ENCODE measurements at regions not wholly inside any gene's neighbourhood (a gene's known extent, or its start where the extent isn't known, plus 50 kb on each side); places are given as distances from the start of the nearest gene placed in this dataset.

DNA sequence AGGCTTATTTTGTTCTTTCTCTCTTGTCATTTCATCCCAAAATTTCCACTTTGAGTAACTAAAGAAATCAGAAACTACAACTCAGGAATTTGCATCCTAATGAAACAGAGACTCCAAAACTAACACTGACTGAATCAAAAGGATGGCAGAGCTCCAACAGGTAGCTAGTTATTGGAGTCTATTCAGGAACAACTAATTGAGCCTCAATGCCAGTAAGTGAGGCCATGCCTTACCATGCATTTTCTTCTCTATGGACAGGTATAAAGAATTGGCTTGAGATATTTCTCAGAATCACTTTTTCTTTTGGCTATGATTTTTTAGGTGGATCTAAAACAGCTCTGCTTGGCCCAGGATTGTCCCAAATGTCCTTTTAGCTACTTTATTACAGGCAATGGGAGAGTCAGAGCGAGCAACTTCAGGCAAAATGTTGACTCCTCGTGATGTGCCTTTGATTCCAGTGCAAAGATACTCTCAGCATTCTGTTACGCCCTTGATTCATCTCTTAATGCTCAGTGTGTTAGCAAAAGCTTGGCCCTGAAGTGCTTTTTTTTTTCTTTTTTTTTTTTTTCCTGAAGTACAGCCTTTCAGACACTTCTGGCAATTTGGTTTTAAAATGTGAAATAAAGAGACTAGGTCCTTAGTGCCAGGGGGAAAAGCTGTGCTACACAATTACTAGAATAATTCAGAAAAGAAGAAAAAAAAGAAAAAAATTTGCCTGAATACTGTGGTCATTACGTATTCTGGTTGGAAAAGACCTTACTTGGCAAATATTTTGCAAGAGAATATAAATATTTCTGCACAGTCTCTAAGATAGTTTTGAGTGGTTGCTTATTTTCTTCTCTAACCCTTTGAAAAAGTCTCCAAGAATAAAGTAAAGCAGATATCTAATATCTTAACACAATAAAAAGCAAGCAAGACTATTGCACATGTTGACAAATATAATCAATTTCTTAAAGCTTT, 423.7 kb downstream of the ANXA1 start:
- DNase-seq (ENCODE audit: low read depth): no peak

DNA sequence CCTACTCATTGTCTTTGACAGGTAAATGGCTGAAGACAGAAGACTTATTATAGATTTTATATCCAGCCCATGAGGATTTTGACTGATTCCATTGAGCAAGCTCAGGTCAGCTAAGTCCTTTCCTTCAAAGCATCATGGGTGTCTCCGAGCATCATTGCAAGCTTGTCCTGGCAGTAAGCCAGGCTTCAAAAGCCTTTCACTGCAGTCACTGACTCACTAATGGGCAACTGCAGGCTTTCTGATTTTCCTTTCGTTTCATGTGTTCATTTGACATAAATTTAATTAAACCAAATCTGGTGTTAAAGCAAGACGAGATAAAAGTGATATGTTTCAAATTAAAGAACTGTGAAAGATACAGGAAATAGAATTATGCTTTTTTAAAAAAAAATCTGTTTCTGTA, 426.2 kb downstream of the ANXA1 start:
- TF ChIP-seq, protein P1, sequence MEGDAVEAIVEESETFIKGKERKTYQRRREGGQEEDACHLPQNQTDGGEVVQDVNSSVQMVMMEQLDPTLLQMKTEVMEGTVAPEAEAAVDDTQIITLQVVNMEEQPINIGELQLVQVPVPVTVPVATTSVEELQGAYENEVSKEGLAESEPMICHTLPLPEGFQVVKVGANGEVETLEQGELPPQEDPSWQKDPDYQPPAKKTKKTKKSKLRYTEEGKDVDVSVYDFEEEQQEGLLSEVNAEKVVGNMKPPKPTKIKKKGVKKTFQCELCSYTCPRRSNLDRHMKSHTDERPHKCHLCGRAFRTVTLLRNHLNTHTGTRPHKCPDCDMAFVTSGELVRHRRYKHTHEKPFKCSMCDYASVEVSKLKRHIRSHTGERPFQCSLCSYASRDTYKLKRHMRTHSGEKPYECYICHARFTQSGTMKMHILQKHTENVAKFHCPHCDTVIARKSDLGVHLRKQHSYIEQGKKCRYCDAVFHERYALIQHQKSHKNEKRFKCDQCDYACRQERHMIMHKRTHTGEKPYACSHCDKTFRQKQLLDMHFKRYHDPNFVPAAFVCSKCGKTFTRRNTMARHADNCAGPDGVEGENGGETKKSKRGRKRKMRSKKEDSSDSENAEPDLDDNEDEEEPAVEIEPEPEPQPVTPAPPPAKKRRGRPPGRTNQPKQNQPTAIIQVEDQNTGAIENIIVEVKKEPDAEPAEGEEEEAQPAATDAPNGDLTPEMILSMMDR (IDR thresholded peaks at IDR 0.05; ENCODE audit: insufficient read depth, low read depth, low read length): no peak
- H3K4me3 ChIP-seq (ENCODE audit: low read depth, low read length): no peak overlapping the region
- peak; percentile 21 for DNase-seq (ENCODE audit: low read depth)

More for the DNA sequence above, 423.7 kb downstream of the ANXA1 start:
- TF ChIP-seq, protein P1 (IDR thresholded peaks at IDR 0.05; ENCODE audit: insufficient read depth, low read depth, low read length): no peak
- H3K4me3 ChIP-seq (ENCODE audit: low read depth, low read length): no peak overlapping the region

DNA sequence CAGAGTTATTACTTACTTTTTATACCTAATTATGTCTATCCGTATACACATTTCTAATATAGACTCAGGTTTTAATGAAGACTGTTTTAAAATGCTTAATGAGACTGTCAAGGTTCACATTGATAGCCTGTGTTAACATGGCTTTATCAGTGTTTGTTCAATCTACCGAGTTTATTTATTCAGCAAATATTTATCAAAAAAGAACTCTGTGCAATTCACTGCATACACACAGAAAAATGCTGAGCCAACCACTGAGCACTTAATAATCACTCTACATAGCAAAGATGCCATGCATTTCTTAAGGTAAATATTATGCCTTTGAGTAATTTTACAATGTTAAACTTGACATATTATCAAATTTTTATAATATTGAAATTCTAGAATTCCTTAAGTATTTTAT, 428.2 kb downstream of the ANXA1 start:
- no peak for DNase-seq (ENCODE audit: low read depth)

DNA sequence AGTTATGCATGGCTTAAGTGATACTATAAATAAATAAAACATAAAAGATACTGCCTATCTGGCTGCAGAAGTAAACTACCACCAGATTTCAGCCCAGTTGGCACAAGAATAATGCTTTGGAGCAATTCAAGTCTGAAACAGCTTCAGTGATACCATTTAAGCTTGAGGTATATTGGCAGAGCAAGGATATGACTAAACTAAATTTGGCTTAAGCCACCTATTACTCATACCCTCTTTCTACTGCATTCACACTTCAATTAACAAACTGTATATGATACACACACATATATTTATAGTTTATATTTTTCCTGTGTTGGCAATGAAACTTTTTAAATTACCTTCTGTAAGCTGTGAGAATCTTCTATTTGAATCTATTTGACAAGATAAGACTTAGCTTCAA, 431.9 kb downstream of the ANXA1 start:
- no peak overlapping the region for H3K4me3 ChIP-seq (ENCODE audit: low read depth, low read length)
- TF ChIP-seq, protein P1 (IDR thresholded peaks at IDR 0.05; ENCODE audit: insufficient read depth, low read depth, low read length): no peak
- no peak for DNase-seq (ENCODE audit: low read depth)

More for the DNA sequence above, 428.2 kb downstream of the ANXA1 start:
- H3K4me3 ChIP-seq (ENCODE audit: low read depth, low read length): no peak overlapping the region
- TF ChIP-seq, protein P1 (IDR thresholded peaks at IDR 0.05; ENCODE audit: insufficient read depth, low read depth, low read length): no peak

DNA sequence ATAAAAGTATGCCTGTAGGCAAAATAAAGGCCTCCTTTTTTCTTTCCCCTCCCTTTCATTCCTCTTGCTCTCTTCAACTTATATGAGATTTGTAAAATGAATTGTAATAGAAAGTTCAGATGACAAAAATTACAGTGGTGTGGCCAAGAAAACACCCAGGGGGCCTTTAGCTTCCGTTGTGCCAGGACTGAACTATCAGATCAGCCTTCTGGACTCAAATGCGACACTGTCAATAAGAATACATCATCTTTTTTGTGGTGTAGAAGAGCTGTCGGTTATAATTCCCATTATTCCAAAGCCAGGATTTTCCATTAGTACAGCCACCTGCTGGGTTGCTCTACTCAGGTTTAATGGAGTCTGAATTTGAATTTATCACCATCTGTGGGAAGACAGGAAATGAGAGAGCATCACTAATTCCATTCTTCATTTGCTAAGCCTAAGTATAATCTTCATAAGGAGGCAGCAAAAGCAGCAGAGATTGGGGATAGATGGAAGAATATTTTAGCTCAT, 443.4 kb downstream of the ANXA1 start:
- DNase-seq (ENCODE audit: low read depth): no peak
- TF ChIP-seq, protein P1 (IDR thresholded peaks at IDR 0.05; ENCODE audit: insufficient read depth, low read depth, low read length): no peak
- H3K4me3 ChIP-seq (ENCODE audit: low read depth, low read length): no peak overlapping the region

DNA sequence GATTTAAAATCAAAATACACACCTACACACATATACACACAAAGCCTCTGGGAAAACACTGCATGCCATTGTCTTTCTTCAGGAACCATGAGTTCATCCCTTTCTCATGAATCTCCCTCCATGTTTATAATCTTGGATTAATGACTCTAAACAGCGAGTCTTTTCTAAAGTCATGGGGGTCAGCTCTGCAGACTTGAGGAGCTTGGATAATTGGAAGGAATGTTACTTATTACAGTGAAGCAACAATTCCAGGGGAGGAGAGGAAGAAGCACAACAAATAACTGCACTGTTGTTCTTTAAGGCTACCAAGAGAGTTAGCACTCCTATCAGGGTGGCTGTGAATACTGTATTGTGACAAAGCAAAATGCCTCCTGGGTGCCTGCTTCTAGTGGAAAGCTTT, 444.7 kb downstream of the ANXA1 start:
- DNase-seq (ENCODE audit: low read depth): peak; percentile 49
- no peak overlapping the region for H3K4me3 ChIP-seq (ENCODE audit: low read depth, low read length)
- TF ChIP-seq, protein P1 (IDR thresholded peaks at IDR 0.05; ENCODE audit: insufficient read depth, low read depth, low read length): no peak

All from fibroblast of villous mesenchyme (primary cell).